NCI-H128 (cell line): ENCODE measurements at regions not wholly inside any gene's neighbourhood (a gene's known extent, or its start where the extent isn't known, plus 50 kb on each side); places are given as distances from the start of the nearest gene placed in this dataset.
"Not testable (repeated sequence)": the region's sequence is repeated elsewhere in the genome, so short reads cannot be mapped to it uniquely, and the experiment has no call there.

Source experiments
- DNase-seq: peaks from one replicate; lab custom pipeline; 2025; ENCODE audit not compliant: unreplicated experiment; lab: John Stamatoyannopoulos, UW

- DNase-seq, result no peak
Observed at GRCh38 chr4:156117743-156118142, 164.1 kb upstream of the CTSO start.

GRCh38 chr4:156116991-156117390 lies 163.3 kb upstream of the CTSO start:
- DNase-seq, result no peak

- no peak for DNase-seq
Observed at GRCh38 chr4:156113138-156113765, 159.6 kb upstream of the CTSO start.

GRCh38 chr4:156111686-156112085 lies 158.0 kb upstream of the CTSO start:
- no peak for DNase-seq

GRCh38 chr4:156109943-156110900 lies 156.6 kb upstream of the CTSO start:
- DNase-seq, result no peak

- DNase-seq, result not testable (repeated sequence)
Observed at GRCh38 chr4:156109087-156109486, 155.4 kb upstream of the CTSO start.

GRCh38 chr4:156103311-156103710 lies 149.6 kb upstream of the CTSO start:
- no peak for DNase-seq

- DNase-seq, result no peak
Observed at GRCh38 chr4:156102411-156102810, 148.7 kb upstream of the CTSO start.

GRCh38 chr4:156101571-156101970 lies 147.9 kb upstream of the CTSO start:
- DNase-seq, result no peak

- no peak for DNase-seq
Observed at GRCh38 chr4:156100651-156101050, 147.0 kb upstream of the CTSO start.

- DNase-seq, result no peak
Observed at GRCh38 chr4:156098805-156099204, 145.1 kb upstream of the CTSO start.

- DNase-seq, result no peak
Observed at GRCh38 chr4:156085100-156085499, 131.4 kb upstream of the CTSO start.

GRCh38 chr4:156084373-156084772 lies 130.7 kb upstream of the CTSO start:
- no peak for DNase-seq

- DNase-seq, result no peak
Observed at GRCh38 chr4:156073976-156074375, 120.3 kb upstream of the CTSO start.

GRCh38 chr4:156060661-156061060 lies 107.0 kb upstream of the CTSO start:
- DNase-seq, result no peak

- no peak for DNase-seq
Observed at GRCh38 chr4:156053174-156053573, 99.5 kb upstream of the CTSO start.

GRCh38 chr4:156052116-156052515 lies 98.5 kb upstream of the CTSO start:
- no peak for DNase-seq

GRCh38 chr4:156038772-156039171 lies 85.1 kb upstream of the CTSO start:
- no peak for DNase-seq

GRCh38 chr4:156036496-156036895 lies 82.8 kb upstream of the CTSO start:
- no peak for DNase-seq

GRCh38 chr4:156029691-156030090 lies 76.0 kb upstream of the CTSO start:
- no peak for DNase-seq

- no peak for DNase-seq
Observed at GRCh38 chr4:156021298-156021697, 67.6 kb upstream of the CTSO start.

GRCh38 chr4:156019246-156019645 lies 65.6 kb upstream of the CTSO start:
- DNase-seq, result no peak
